ENCODE measurements at regions not wholly inside any gene's neighbourhood (a gene's known extent, or its start where the extent isn't known, plus 50 kb on each side); places are given as distances from the start of the nearest gene placed in this dataset.

GRCh38 chr10:94214481-94214893 is 148.3 kb downstream of the NOC3L start:
- intact Hi-C loops (cut with micrococcal nuclease): no loop called here
- ChIA-PET CTCF (no interaction called here), POLR2A (no interaction called here)
- no peaks in the 10 kb centered on the region for H3K4me1 ChIP-seq (ENCODE audit: control insufficient read depth in 2 of 2, insufficient read depth in 2 of 2, low read length in 2 of 2)
- H3K36me3 ChIP-seq (replicated peaks in 1 of 2; ENCODE audit: control extremely low read depth in 1 of 2, control insufficient read depth in 1 of 2, extremely low read depth in 1 of 2, insufficient read depth in 2 of 2, low read length in 1 of 2): no peaks in the 10 kb centered on the region
- H3K79me2 ChIP-seq (ENCODE audit: control insufficient read depth, insufficient read depth, low read length): no peaks in the 10 kb centered on the region
- H3K4me3 ChIP-seq (ENCODE audit: control extremely low read depth in 1 of 5, extremely low read depth in 1 of 5, insufficient read depth in 1 of 5, low read depth in 2 of 5, low read length in 4 of 5): no peak overlapping the region
- DNase-seq (no peak), ATAC-seq (ENCODE audit: low read depth) (no peak)
- H3K9me3 ChIP-seq (ENCODE audit: control extremely low read depth in 1 of 3, control insufficient read depth in 2 of 3, insufficient read depth in 1 of 3, low read length in 2 of 3): peaks cover 0 to 5% (median 0%) of the 10 kb centered on the region in 3 donors
- peaks cover 26% of the 10 kb centered on the region for H3K27me3 Mint-ChIP-seq
- H3K9me3 Mint-ChIP-seq (ENCODE audit: insufficient read depth): no peaks in the 10 kb centered on the region
- WGBS (ENCODE audit: insufficient coverage): 92% methylated on average over 7 of the region's 7 CpGs
- no peak overlapping the region for H3K27ac Mint-ChIP-seq
- H3K4me2 ChIP-seq (replicated peaks; ENCODE audit: low read depth, low read length, poor library complexity, severe bottlenecking): no peak overlapping the region
- no peak overlapping the region for H3K4me3 Mint-ChIP-seq
- H3K27ac ChIP-seq (ENCODE audit: low read length in 2 of 2): no peak overlapping the region
- no peak overlapping the region for H2AFZ ChIP-seq (ENCODE audit: insufficient read depth, low read depth, low read length, poor library complexity, severe bottlenecking)
- peaks cover 0 to 3% (median 0%) of the 10 kb centered on the region in 4 experiments for H3K27me3 ChIP-seq (replicated peaks in 1 of 4; ENCODE audit: control extremely low read depth in 1 of 4, control insufficient read depth in 3 of 4, insufficient read depth in 4 of 4, low read length in 3 of 4)
- H3K9ac ChIP-seq (ENCODE audit: low read length): no peak overlapping the region
- TF ChIP-seq CTCF (IDR thresholded peaks at IDR 0.05) (no peak), EZH2 (IDR thresholded peaks at IDR 0.05; ENCODE audit: borderline replicate concordance, insufficient read depth, low read depth, low read length, poor library complexity, severe bottlenecking) (no peak)
- no peaks in the 10 kb centered on the region for H4K20me1 ChIP-seq (ENCODE audit: control insufficient read depth, insufficient read depth, low read length, poor library complexity, severe bottlenecking)
- no peaks in the 10 kb centered on the region for H3K4me1 Mint-ChIP-seq

DNA sequence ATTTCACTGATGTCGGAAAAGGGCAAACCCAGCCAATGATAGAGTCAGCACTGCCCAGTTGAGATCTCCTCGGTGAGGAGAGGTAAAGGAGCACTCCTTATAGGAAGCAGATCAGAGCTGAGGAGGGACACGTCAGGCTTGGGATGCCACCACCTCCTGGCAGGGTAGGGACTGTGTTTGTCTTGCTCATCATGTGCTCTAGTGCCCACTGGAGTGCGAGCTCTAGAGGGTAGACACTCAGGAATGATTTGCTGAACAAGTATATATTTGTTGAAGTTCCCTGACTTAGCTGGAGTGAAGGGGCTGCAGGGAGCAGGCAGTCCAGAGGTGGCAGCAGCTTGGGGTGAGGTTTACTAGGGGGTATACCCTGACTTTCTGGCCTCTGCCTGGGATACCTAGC is 146.5 kb downstream of the NOC3L start:
- intact Hi-C loops (cut with micrococcal nuclease): no loop called here
- H3K4me2 ChIP-seq (replicated peaks; ENCODE audit: low read depth, low read length, poor library complexity, severe bottlenecking): no peak overlapping the region
- ChIA-PET POLR2A (no interaction called here), CTCF (no interaction called here)
- peaks cover 0 to 3% (median 0%) of the 10 kb centered on the region in 4 experiments for H3K27me3 ChIP-seq (replicated peaks in 1 of 4; ENCODE audit: control extremely low read depth in 1 of 4, control insufficient read depth in 3 of 4, insufficient read depth in 4 of 4, low read length in 3 of 4)
- H3K4me1 ChIP-seq (ENCODE audit: control insufficient read depth in 2 of 2, insufficient read depth in 2 of 2, low read length in 2 of 2): no peaks in the 10 kb centered on the region
- peaks cover 30% of the 10 kb centered on the region for H3K27me3 Mint-ChIP-seq
- no peak overlapping the region for H3K27ac ChIP-seq (ENCODE audit: low read length in 2 of 2)
- H3K79me2 ChIP-seq (ENCODE audit: control insufficient read depth, insufficient read depth, low read length): no peaks in the 10 kb centered on the region
- H3K27ac Mint-ChIP-seq: no peak overlapping the region
- 69% methylated on average over 4 of the region's 4 CpGs for WGBS (ENCODE audit: insufficient coverage)
- no peak overlapping the region for H2AFZ ChIP-seq (ENCODE audit: insufficient read depth, low read depth, low read length, poor library complexity, severe bottlenecking)
- H3K36me3 ChIP-seq (replicated peaks in 1 of 2; ENCODE audit: control extremely low read depth in 1 of 2, control insufficient read depth in 1 of 2, extremely low read depth in 1 of 2, insufficient read depth in 2 of 2, low read length in 1 of 2): no peaks in the 10 kb centered on the region
- no peaks in the 10 kb centered on the region for H3K9me3 Mint-ChIP-seq (ENCODE audit: insufficient read depth)
- H4K20me1 ChIP-seq (ENCODE audit: control insufficient read depth, insufficient read depth, low read length, poor library complexity, severe bottlenecking): no peaks in the 10 kb centered on the region
- no peak overlapping the region for H3K4me3 ChIP-seq (ENCODE audit: control extremely low read depth in 1 of 5, extremely low read depth in 1 of 5, insufficient read depth in 1 of 5, low read depth in 2 of 5, low read length in 4 of 5)
- no peaks in the 10 kb centered on the region for H3K4me1 Mint-ChIP-seq
- peaks cover 0 to 3% (median 0%) of the 10 kb centered on the region in 3 donors for H3K9me3 ChIP-seq (ENCODE audit: control extremely low read depth in 1 of 3, control insufficient read depth in 2 of 3, insufficient read depth in 1 of 3, low read length in 2 of 3)
- no peak for TF ChIP-seq EZH2 (IDR thresholded peaks at IDR 0.05; ENCODE audit: borderline replicate concordance, insufficient read depth, low read depth, low read length, poor library complexity, severe bottlenecking)
- no peak for TF ChIP-seq CTCF (IDR thresholded peaks at IDR 0.05)
- no peak overlapping the region for H3K4me3 Mint-ChIP-seq
- DNase-seq (no peak), ATAC-seq (ENCODE audit: low read depth) (no peak)
- H3K9ac ChIP-seq (ENCODE audit: low read length): no peak overlapping the region
